ENCODE measurements at regions not wholly inside any gene's neighbourhood (a gene's known extent, or its start where the extent isn't known, plus 50 kb on each side); places are given as distances from the start of the nearest gene placed in this dataset.

- H3K27ac ChIP-seq (ENCODE audit: low read length) = peak overlapping the region; percentile 75
- peak overlapping the region; percentile 77 for H3K4me2 ChIP-seq (ENCODE audit: low read depth, low read length)
These were observed 154.1 kb upstream of the ATP2B1 start for GRCh38 chr12:89862511-89863445.

DNA sequence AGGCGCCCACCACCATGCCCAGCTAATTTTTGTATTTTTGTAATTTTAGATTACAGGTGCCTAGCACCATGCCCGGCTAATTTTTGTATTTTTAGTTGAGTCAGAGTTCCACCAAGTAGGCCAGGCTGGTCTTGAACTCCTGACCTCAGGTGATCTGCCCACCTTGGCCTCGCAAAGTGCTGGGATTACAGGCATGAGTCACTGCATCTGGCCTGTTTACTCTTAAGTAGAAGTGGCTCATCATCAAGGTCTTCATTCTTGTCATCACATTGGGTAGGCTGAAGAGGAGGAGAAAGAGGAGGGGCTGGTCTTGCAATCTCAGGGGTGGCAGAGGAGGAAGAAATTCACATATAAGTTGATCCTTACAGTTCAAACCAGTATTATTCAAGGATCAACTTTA, 152.4 kb upstream of the ATP2B1 start:
- Histone ChIP-seq H3K9me3 (replicated peaks; ENCODE audit: insufficient read depth, low read length) (no peaks in the 10 kb centered on the region), H3K27ac (ENCODE audit: low read length) (no peak overlapping the region), H3K36me3 (replicated peaks; ENCODE audit: insufficient read depth, low read length) (no peaks in the 10 kb centered on the region), H4K20me1 (ENCODE audit: insufficient read depth, low read length) (no peaks in the 10 kb centered on the region), H3K9me2 (replicated peaks; ENCODE audit: insufficient read depth, low read length) (no peaks in the 10 kb centered on the region), H3K79me2 (ENCODE audit: low read length) (no peaks in the 10 kb centered on the region), H3K4me3 (ENCODE audit: low read length) (no peak overlapping the region), H3K9ac (ENCODE audit: low read length) (no peak overlapping the region), H3K27me3 (replicated peaks; ENCODE audit: insufficient read depth, low read length) (no peaks in the 10 kb centered on the region), H2AFZ (ENCODE audit: low read length) (no peak overlapping the region), H3F3A (ENCODE audit: insufficient read depth, low read length) (peaks cover 4% of the 10 kb centered on the region; the same call in 1 of the 2 replicates), H3K4me2 (ENCODE audit: low read depth, low read length) (no peak overlapping the region), H3K4me1 (ENCODE audit: low read length) (peaks cover 30% of the 10 kb centered on the region)
- TF ChIP-seq, protein P1, sequence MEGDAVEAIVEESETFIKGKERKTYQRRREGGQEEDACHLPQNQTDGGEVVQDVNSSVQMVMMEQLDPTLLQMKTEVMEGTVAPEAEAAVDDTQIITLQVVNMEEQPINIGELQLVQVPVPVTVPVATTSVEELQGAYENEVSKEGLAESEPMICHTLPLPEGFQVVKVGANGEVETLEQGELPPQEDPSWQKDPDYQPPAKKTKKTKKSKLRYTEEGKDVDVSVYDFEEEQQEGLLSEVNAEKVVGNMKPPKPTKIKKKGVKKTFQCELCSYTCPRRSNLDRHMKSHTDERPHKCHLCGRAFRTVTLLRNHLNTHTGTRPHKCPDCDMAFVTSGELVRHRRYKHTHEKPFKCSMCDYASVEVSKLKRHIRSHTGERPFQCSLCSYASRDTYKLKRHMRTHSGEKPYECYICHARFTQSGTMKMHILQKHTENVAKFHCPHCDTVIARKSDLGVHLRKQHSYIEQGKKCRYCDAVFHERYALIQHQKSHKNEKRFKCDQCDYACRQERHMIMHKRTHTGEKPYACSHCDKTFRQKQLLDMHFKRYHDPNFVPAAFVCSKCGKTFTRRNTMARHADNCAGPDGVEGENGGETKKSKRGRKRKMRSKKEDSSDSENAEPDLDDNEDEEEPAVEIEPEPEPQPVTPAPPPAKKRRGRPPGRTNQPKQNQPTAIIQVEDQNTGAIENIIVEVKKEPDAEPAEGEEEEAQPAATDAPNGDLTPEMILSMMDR (IDR thresholded peaks at IDR 0.05; ENCODE audit: low read length) = no peak
- TF ChIP-seq EZH2phosphoT487 (IDR thresholded peaks at IDR 0.05; ENCODE audit: low read length) = no peak
- TF ChIP-seq EZH2 (optimal IDR thresholded peaks at IDR 0.05; ENCODE audit: low read depth, low read length) = no peak
- DNase-seq = no peak

More at GRCh38 chr12:89862511-89863445, 154.1 kb upstream of the ATP2B1 start:
- H3F3A ChIP-seq (ENCODE audit: insufficient read depth, low read length) = peaks cover 4% of the 10 kb centered on the region; the same call in 1 of the 2 replicates
- H2AFZ ChIP-seq (ENCODE audit: low read length) = peak overlapping the region; percentile 42
- H3K79me2 ChIP-seq (ENCODE audit: low read length) = no peaks in the 10 kb centered on the region
- no peaks in the 10 kb centered on the region for H3K9me3 ChIP-seq (replicated peaks; ENCODE audit: insufficient read depth, low read length)
- no peaks in the 10 kb centered on the region for H4K20me1 ChIP-seq (ENCODE audit: insufficient read depth, low read length)
- no peaks in the 10 kb centered on the region for H3K36me3 ChIP-seq (replicated peaks; ENCODE audit: insufficient read depth, low read length)
- peaks cover 24% of the 10 kb centered on the region for H3K4me1 ChIP-seq (ENCODE audit: low read length)
- no peaks in the 10 kb centered on the region for H3K27me3 ChIP-seq (replicated peaks; ENCODE audit: insufficient read depth, low read length)
- H3K4me3 ChIP-seq (ENCODE audit: low read length) = peak overlapping the region; percentile 36
- peak overlapping the region; percentile 56 for H3K9ac ChIP-seq (ENCODE audit: low read length)
- peak; percentile 70 for DNase-seq
- H3K9me2 ChIP-seq (replicated peaks; ENCODE audit: insufficient read depth, low read length) = no peaks in the 10 kb centered on the region
- TF ChIP-seq, protein P1 (IDR thresholded peaks at IDR 0.05; ENCODE audit: low read length) = no peak
- TF ChIP-seq EZH2 (optimal IDR thresholded peaks at IDR 0.05; ENCODE audit: low read depth, low read length) (no peak), EZH2phosphoT487 (IDR thresholded peaks at IDR 0.05; ENCODE audit: low read length) (no peak)

DNA sequence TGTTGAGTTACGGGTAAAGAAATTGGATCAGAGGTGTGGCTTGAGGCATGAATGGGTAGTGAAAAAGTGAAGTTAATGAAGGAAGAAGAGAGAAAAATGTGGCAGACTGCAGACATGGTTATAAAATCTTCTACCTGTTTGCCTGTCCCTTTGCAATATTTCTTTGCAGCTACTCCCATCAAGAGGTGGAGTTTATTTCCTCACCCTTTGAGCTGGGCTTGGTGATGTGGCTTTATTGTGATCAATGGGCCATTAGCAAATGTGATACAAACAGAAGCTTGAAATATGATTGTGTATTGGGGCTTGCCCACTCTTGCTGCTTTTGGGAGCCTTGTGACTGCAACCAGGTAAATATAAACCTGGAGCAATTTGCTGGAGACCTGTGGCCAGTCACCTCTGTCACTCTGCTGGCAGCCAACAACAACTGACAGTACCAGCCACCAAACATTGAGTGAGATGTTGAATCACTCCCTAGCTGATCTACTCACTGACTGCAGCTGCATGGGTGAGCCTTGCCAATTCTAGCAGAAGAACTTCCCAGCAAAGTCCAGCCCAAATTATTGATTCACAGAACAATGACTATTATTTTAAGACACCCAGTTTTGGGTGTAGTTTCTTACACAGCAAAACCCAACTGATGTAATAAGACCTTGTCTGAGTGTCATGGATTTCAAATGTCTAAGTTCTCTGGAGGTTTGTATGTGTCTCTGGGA, 151.0 kb upstream of the ATP2B1 start:
- Histone ChIP-seq H3K79me2 (ENCODE audit: low read length) (no peaks in the 10 kb centered on the region), H4K20me1 (ENCODE audit: insufficient read depth, low read length) (no peaks in the 10 kb centered on the region), H3K9ac (ENCODE audit: low read length) (no peak overlapping the region), H3F3A (ENCODE audit: insufficient read depth, low read length) (peaks cover 4% of the 10 kb centered on the region; the same call in 1 of the 2 replicates), H3K9me2 (replicated peaks; ENCODE audit: insufficient read depth, low read length) (no peaks in the 10 kb centered on the region), H3K27ac (ENCODE audit: low read length) (no peak overlapping the region), H3K4me1 (ENCODE audit: low read length) (peaks cover 28% of the 10 kb centered on the region), H3K4me2 (ENCODE audit: low read depth, low read length) (no peak overlapping the region), H3K27me3 (replicated peaks; ENCODE audit: insufficient read depth, low read length) (no peaks in the 10 kb centered on the region), H3K9me3 (replicated peaks; ENCODE audit: insufficient read depth, low read length) (no peaks in the 10 kb centered on the region), H3K36me3 (replicated peaks; ENCODE audit: insufficient read depth, low read length) (no peaks in the 10 kb centered on the region), H2AFZ (ENCODE audit: low read length) (no peak overlapping the region), H3K4me3 (ENCODE audit: low read length) (no peak overlapping the region)
- DNase-seq = no peak
- TF ChIP-seq EZH2phosphoT487 (IDR thresholded peaks at IDR 0.05; ENCODE audit: low read length) (no peak), EZH2 (optimal IDR thresholded peaks at IDR 0.05; ENCODE audit: low read depth, low read length) (no peak)
- TF ChIP-seq, protein P1 (IDR thresholded peaks at IDR 0.05; ENCODE audit: low read length) = no peak
